NCI-H226 (cell line): ENCODE measurements at regions not wholly inside any gene's neighbourhood (a gene's known extent, or its start where the extent isn't known, plus 50 kb on each side); places are given as distances from the start of the nearest gene placed in this dataset.

Experiments
- DNase-seq: peaks from one replicate; pipeline ENCODE4 v3.0.0-alpha.2; 2015

- peak; percentile 15 for DNase-seq
Measured at GRCh38 chr1:238895911-238896310, 490.5 kb upstream of the CHRM3 start.

DNA sequence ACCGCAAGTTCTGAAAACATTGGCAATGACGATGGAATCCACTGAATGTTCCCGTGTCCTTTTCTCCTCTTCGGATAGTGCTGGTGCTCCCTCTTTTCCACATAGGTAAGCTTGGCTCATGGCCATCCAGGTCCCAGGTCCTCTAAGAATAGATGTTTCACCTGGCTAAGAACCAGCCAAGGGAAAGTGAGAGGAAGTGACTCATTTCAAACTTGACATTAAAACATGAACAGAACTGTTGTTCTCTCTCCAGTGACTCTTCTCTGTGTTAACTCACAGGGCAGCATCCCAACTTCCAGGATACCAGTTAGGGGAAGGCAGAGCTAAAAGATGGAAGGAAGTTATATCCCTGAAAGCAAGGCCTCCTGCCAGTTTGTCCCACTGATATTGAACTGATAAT is 493.8 kb upstream of the CHRM3 start:
- peak; percentile 13 for DNase-seq

DNA sequence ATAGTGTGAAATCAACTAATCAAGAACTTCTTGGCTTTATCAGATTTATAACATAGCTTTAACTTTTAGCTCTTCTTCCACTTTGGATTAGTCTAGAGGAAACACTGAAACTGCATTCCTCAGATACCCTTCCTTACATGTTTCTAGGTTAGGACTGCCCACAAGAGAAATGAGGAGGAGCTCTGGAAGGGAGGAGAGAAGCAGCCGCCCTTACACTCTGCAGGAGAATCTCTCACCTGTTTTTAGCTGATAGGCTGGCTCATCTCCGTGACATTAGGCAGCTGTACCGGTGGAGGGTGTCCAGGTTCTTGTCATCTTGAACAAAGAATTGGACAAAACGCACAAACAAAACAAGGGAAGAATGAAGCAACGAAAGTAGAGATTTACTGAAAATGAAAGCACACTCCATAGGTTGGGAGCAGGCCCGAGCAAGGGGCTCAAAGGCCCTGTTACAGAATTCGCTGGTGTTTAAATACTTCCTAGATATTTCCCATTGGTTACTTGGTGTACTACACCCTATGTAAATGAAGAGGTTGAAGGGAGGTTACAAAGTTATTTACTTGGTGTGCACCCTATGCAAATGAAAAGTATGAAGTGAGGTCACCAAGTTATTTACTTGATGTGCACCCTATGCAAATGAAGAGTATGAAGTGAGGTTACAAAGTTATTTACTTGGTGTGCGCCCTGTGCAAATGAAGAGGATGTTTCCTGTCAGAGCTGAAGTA is 524.9 kb upstream of the CHRM3 start:
- no peak for DNase-seq

DNA sequence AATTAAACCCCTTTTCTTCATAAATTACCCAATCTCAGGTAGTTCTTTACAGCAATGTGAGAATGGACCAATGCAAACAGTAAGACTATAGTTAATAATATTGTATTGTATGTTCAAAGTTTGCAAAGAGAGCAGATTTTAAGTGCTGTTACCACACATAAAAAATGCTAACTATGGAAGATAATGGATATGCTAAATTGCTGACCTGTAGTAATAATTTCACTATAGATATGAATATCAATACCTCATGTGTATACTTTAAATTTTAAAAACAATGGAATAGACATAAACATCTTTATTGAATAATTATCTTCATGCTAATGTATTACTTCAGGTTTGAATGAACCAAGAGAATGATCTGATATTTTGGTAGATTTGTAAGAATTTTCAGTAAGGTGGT is 552.4 kb upstream of the CHRM3 start:
- DNase-seq: no peak

DNA sequence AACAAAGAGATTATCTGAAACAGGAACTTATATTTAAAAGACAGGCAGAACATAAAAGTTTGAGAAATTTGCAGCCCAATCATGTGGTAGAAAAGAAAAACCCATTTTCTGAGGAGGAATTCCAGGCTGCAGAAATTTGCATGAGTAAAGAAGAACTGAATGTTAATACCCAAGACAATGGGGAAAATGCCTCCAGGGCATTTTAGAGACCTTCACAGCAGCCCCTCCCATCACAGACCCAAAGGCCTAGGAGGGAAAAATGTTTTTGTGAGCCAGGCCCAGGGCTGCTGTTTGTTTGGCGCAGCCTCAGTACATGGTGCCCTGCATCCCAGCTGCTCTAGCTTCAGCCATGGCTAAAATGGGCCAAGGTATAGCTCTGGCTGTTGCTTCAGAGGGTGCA is 554.3 kb upstream of the CHRM3 start:
- DNase-seq: no peak

DNA sequence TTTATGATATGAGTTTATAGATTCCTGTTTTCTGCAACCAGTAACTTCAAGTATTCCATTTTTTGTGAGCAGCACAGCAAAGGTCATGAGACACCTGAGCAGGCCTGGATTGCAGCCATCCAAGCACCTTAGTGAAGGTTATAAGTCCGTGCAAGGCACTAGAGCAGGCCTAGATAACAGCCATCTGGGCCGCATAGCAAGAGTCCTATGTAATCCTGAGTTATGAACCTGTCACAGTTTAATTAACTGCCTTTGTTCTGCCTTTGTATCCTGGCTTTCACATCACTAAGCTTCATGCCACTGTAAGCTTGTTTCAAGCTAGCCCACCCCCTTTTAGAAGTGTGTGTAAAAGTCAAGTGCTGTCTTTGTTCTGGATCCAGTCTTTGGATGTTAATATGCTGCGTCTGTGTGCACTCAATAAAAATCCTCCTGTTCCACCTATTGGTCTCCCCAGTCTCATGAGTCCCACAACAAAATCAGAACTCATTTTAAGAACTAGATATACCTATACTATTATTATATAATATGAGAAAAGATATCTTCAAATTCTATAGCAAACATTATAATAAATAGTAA is 556.2 kb upstream of the CHRM3 start:
- DNase-seq: no peak

DNA sequence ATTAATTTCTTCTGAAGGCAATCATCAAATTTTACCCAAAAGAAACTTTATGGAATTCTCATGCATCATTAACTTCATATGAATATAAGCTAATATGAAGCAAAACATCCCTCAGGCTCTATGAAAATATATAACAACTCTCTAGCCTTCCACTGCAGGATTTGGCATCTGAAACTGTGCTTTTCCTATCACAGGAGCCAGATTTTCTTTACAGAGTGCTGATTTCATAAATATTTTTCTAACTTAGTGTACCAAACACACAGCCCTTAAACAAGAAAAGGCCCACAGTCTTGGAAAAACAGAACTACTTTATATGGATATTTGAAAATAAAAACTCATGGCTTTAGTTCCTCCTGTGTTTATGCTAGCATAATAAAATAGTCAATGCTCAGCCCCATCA is 559.5 kb upstream of the CHRM3 start:
- DNase-seq: no peak

DNA sequence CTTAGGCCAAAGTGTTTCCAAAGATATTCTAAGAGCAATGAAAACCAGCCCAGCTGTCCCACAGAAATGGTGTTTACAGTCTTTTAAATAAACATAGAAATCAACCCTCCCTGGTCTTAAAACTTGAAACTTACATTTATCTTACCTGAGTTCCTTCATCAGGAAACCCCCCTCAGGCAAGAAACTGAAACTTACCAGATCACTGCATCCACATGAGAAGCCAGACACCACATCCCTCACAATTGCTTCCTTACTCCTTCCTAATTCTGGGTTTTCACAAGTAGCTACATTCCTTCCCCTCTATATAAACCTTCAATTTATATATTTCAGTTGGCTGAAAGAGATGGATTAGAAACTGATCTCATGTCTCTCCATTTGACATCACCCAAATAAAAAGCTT is 563.0 kb upstream of the CHRM3 start:
- no peak for DNase-seq

DNA sequence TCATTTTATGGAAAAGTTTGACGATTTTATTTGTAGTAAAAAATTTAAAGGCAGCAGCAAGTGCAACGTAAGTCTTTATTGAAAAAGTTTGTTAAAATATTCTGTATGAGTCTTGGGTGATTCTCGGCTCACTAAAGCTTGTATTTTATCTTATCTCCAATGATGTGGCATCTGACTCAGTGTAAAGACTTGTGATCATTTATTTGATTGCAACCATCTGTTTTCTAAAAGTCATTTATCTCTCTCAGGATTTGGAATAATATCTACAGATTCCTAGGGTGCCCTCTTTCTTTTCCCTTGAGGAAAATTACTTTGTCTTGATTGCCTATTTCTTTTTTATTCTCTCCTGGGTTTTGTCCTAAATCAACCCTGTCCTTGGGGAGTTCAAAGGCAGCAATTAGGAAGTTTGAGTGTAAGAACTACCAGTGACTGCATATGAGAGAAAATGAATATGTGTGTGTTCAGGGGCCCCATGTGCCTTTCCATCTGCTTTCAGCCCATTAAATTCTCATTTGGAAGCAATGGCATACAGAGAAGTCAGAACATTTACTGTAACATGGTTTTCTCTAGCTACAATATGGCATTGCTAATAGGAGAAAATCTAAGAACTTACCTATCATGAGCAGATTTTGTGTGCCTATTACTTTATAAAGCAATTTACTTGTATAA is 575.0 kb upstream of the CHRM3 start:
- peak; percentile 2 for DNase-seq

GRCh38 chr1:238790882-238791281 is 595.5 kb upstream of the CHRM3 start:
- no peak for DNase-seq

DNA sequence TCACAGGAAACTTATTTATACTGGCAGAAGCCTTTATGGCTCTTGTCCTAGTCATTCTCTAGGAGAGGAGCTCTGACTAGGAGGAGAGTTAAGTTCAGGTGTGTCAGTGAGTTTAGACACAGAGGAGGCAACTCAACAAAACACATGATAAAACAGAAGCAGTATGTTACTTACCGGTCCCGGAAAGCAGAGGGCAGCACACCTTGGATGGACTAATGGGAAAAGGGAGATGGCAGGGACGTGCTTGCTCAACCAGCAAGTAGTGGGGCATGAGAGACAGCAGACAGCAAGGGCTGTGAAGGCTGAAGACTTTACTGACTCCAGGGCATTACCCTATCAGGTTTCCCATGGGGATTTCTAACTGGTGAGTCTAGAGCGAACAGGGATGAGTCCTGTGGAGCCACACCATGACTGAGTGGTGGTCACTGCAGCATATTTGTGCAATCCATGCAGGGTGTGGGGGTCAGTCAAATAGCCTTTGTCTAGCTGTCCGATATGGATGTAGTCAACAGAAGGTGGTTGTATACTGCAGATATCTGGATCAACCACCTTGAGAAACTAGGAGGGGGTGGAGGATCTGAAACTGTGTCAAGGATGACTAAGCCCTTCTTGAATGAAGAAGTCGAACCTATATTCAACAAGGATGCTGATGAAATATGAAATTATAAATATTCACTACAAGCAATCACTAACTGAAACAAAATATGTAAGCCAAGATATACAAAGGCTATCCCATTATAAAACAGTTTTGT is 596.3 kb upstream of the CHRM3 start:
- DNase-seq: no peak

GRCh38 chr1:238787471-238787870 is 598.9 kb upstream of the CHRM3 start:
- DNase-seq: no peak

- DNase-seq: no peak
Measured at GRCh38 chr1:238783633-238784032, 602.7 kb upstream of the CHRM3 start.

- DNase-seq: no peak
Measured at GRCh38 chr1:238779716-238780115, 606.7 kb upstream of the CHRM3 start.

DNA sequence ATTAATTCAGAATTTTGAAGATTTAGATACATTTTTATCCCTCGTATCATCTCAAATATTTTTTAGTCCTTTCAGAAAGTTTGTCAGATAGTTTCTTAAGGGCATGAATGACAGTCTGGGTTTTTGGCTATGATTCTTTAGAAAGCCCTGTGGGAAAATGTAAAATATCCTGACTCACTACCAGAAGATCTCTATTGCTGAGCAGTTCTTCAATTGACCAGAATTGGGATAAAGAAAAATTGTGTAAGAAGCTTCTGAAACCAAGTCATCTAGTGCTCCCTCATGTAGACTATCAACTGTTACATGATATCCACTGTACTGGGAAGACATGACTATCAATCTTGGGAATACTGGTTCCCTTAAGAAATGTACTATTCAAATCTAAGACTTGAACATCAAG is 608.3 kb upstream of the CHRM3 start:
- DNase-seq: no peak

DNA sequence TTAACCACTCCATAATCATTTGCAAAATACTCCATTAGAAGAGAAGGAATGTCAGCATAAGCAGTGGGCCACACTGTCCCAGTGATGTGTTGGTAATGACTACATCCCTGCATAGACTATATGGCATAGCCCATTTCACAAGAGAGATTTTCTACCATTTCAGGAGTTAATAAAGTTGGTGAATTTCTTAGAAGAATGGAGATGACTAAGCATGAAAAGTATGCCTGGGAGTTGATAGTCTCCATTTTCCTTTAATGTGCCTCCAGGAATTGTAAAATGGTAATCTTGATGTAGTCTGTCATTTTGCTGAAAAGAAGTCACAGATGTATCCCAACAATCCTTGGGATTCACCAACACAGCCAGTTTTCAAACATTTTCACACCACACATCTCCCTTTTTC is 608.8 kb upstream of the CHRM3 start:
- peak; percentile 7 for DNase-seq

DNA sequence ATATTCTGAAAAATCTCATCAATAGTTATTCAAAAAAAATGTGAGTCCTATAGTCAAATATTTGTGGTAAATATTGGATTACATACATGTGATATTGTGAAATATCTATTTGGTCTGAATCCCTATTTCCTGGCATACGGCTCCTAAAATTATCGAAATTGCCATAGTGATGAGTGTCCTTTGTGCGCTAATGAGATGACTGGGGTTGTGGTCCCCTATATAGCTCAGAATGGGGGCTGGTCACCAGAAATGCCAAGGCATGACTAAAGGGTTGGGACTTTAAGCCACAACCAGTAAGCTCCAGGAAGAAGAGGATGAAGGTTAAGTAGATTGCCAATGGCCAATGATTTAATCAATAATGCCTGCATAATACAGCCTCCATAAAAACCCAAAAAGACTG is 610.2 kb upstream of the CHRM3 start:
- no peak for DNase-seq

DNA sequence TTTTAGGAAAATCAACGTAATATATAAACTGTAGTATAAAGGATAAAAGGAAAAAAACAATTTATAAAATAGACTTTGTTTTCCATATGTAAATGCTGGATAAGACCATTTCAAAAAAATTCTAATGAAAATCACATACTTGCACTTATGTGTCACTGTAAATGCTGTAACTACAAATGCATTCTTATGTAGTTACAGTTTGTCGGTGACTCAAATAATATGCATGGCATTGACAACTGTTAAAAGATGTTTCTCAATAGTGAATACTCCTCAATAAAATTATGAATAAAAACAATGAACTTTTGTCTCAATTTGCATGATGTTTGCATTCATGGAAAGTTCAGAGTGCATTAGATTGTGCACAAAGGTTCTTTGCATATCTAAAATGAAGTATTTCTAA is 614.0 kb upstream of the CHRM3 start:
- no peak for DNase-seq

- no peak for DNase-seq
Measured at GRCh38 chr1:238767321-238767720, 619.0 kb upstream of the CHRM3 start.

- no peak for DNase-seq
Measured at GRCh38 chr1:238764779-238765178, 621.6 kb upstream of the CHRM3 start.

DNA sequence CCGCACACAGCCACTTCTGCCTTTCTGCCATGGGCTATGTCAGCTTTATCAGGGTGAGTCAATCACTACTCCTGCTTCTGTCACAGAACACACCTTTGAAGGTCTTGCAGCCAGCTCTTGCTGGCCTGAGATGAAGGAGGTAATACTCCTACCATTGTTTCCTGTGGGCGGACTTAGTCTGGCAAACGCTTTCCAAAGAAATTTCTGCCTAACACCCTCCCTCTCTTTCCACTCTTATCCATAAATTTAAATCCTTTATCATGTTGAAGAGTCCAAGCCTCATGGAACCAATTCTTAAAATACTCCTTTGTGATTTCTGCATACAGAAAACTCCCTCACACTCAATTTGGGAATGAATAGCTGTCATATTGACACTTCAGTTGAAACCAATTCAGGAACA is 633.1 kb upstream of the CHRM3 start:
- no peak for DNase-seq

DNA sequence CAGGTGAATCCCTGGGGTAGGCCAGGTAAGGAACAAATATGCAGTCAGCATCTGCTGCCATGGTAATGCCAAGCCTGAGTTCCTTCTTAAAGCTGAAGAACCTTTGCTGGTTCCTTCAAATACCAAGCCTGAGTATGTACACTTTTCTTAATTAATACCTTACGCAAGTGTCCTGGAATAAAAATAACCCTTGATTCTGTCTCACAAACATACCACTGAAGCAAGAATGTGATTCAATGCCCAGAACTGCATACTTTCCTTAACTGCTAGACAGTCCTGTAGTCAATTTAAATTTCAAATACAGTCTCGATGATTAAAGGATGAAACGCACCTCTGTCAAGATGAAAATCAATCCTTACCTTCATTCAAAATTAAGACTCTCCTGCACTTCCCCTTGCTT is 634.0 kb upstream of the CHRM3 start:
- DNase-seq: no peak

- no peak for DNase-seq
Measured at GRCh38 chr1:238745069-238745468, 641.3 kb upstream of the CHRM3 start.

- DNase-seq: no peak
Measured at GRCh38 chr1:238738892-238739291, 647.5 kb upstream of the CHRM3 start.
